Esophagus squamous epithelium (tissue), 5 donors: ENCODE measurements at regions not wholly inside any gene's neighbourhood (a gene's known extent, or its start where the extent isn't known, plus 50 kb on each side); places are given as distances from the start of the nearest gene placed in this dataset.

Source experiments
- DNase-seq: peaks from one replicate; lab custom pipeline; 2025; lab: John Stamatoyannopoulos, UW
- H3K27ac ChIP-seq, 4 donors: fragments of 200-600 bp; sonication (generic); one replicate each; pipeline ENCODE4 v1.5.1; 2016 to 2019; ENCODE audit warnings: mild to moderate bottlenecking in 1 of 4
- H3K27me3 ChIP-seq, 4 donors: fragments of 200-600 bp; sonication (generic); 1 replicate in 3 of 4; 2 replicates in 1 of 4; pipeline versions ENCODE4 v1.5.1 to v1.6.0; 2017 to 2021; ENCODE audit warnings: antibody characterized with exemption in 1 of 4
- H3K36me3 ChIP-seq, 3 donors: fragments of 200-600 bp; sonication (generic); one replicate each; pipeline ENCODE4 v1.5.1; 2016 to 2019
- H3K4me1 ChIP-seq, 3 donors: fragments of 200-600 bp; sonication (generic); one replicate each; pipeline ENCODE4 v1.5.1; 2017 to 2019
- H3K4me3 ChIP-seq, 4 donors: fragments of 200-600 bp; sonication (generic); 1 replicate in 3 of 4; 2 replicates in 1 of 4; pipeline ENCODE4 v1.5.1; 2016 to 2019; ENCODE audit warnings: mild to moderate bottlenecking in 2 of 4, moderate library complexity in 1 of 4
- H3K9me3 ChIP-seq, 3 donors: fragments of 200-600 bp; sonication (generic); one replicate each; pipeline ENCODE4 v1.5.1; 2016 to 2019
- CTCF ChIP-seq, 6 experiments: fragments of 450-650 bp in 4 of 6; fragments of 200-600 bp in 2 of 6; sonication (generic) in 2 of 6; IDR thresholded peaks; one replicate each; pipeline ENCODE4 v1.5.1; 2016 to 2019; ENCODE audit warnings: antibody characterized with exemption in 6 of 6, mild to moderate bottlenecking in 4 of 6, moderate library complexity in 4 of 6
- POLR2A ChIP-seq, 4 donors: fragments of 450-650 bp; IDR thresholded peaks; one replicate each; pipeline ENCODE4 v1.6.1; 2017; ENCODE audit warnings: antibody characterized with exemption in 4 of 4, mild to moderate bottlenecking in 4 of 4, moderate library complexity in 3 of 4
- WGBS, 2 donors: methylation state at CpG; one replicate each; pipeline ENCODE4 v1.1.5; 2018; 5-methylcytosine and 5-hydroxymethylcytosine counted together
- intact Hi-C: fragments of 100-400 bp; cut with DNase I; formaldehyde crosslinking; loops from one replicate; pipeline ENCODE4 v1.15.0; 2022
- donor health status: DM: yes; HTN: yes; CAD: no.

DNA sequence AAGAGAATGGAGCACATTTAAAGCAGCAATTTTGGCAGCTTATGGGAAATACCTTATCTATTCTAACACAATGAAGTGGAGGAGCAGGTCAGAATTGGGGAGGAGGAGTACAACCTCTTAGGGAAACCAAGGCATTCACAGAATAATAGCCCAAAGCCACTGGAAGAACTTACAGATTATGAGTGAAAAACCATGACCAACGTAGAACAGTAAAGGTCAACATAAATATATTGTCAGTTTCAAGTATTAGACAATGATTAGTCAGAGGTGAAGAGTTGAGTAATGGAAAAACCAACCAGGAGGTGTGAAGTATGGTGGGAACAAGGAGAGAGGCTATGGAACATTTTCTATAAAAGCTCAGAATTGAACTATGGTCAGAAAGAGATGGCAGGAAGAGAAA lies 304.3 kb upstream of the SP4 start:
- DNase-seq: no peak

GRCh38 chr7:21125297-21125696 lies 302.6 kb upstream of the SP4 start:
- 49 to 66% methylated on average over 6 of the region's 6 CpGs for WGBS, 2 donors
- Histone ChIP-seq H3K27ac (no peak overlapping the region), H3K9me3 (no peaks in the 10 kb centered on the region), H3K4me3 (no peak overlapping the region), H3K4me1 (peaks cover 0 to 10% (median 0%) of the 10 kb centered on the region in 3 donors), H3K27me3 (peaks cover 0 to 14% (median 0%) of the 10 kb centered on the region in 4 donors), H3K36me3 (no peaks in the 10 kb centered on the region)
- no peak for DNase-seq
- TF ChIP-seq CTCF (IDR thresholded peaks at IDR 0.05): no peak
- no peak for TF ChIP-seq POLR2A (IDR thresholded peaks at IDR 0.05)
- intact Hi-C loops: no loop called here

More for the DNA sequence above, 304.3 kb upstream of the SP4 start:
- no peaks in the 10 kb centered on the region for H3K9me3 ChIP-seq
- TF ChIP-seq POLR2A (IDR thresholded peaks at IDR 0.05) (no peak), CTCF (IDR thresholded peaks at IDR 0.05) (no peak)
- H3K4me3 ChIP-seq: no peak overlapping the region
- H3K36me3 ChIP-seq: no peaks in the 10 kb centered on the region
- peaks cover 0 to 5% (median 0%) of the 10 kb centered on the region in 3 donors for H3K4me1 ChIP-seq
- H3K27me3 ChIP-seq: no peaks in the 10 kb centered on the region
- intact Hi-C loops: no loop called here
- WGBS, 2 donors: 33 to 50% methylated on average over 1 of the region's 1 CpG
- no peak overlapping the region for H3K27ac ChIP-seq

- Histone ChIP-seq H3K9me3 (no peaks in the 10 kb centered on the region), H3K27ac (no peak overlapping the region), H3K4me3 (no peak overlapping the region), H3K27me3 (peaks cover 0 to 21% (median 0%) of the 10 kb centered on the region in 4 donors), H3K36me3 (no peaks in the 10 kb centered on the region), H3K4me1 (peaks cover 0 to 10% (median 0%) of the 10 kb centered on the region in 3 donors)
- no peak for DNase-seq
- intact Hi-C loops: no loop called here
- WGBS, 2 donors: 16 to 18% methylated on average over 7 to 8 of the region's 8 CpGs
- no peak for TF ChIP-seq CTCF (IDR thresholded peaks at IDR 0.05)
- TF ChIP-seq POLR2A (IDR thresholded peaks at IDR 0.05): no peak
Measured at GRCh38 chr7:21128062-21128817, 299.6 kb upstream of the SP4 start.

- intact Hi-C loops: no loop called here
- peaks cover 0 to 15% (median 0%) of the 10 kb centered on the region in 3 donors for H3K4me1 ChIP-seq
- no peaks in the 10 kb centered on the region for H3K36me3 ChIP-seq
- WGBS, 2 donors: 71 to 96% methylated on average over 1 of the region's 1 CpG
- no peak overlapping the region for H3K27ac ChIP-seq
- TF ChIP-seq CTCF (IDR thresholded peaks at IDR 0.05): no peak
- H3K4me3 ChIP-seq: no peak overlapping the region
- no peak for DNase-seq
- peaks cover 0 to 7% (median 0%) of the 10 kb centered on the region in 3 donors for H3K9me3 ChIP-seq
- peaks cover 0 to 21% (median 0%) of the 10 kb centered on the region in 4 donors for H3K27me3 ChIP-seq
Measured at GRCh38 chr7:21131897-21132296, 296.0 kb upstream of the SP4 start.

DNA sequence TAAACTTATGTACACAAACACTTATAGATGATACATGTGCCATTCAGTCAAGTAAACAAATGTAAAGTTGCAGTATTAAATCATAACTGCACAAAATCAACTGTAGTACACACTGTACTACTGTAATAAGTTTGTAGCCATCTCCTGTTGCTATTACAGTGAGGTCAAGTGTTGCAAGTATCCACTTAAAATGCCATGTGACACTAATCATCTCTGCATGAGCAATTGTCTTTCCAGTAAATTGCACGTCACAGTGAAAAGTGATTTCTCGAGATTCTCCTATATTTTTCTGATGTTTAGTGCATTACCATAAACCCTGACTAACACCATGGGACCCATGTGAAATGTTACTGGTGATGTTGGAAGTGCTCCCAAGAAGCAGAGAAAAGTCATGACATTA lies 293.3 kb upstream of the SP4 start:
- H3K9me3 ChIP-seq: peaks cover 0 to 7% (median 0%) of the 10 kb centered on the region in 3 donors
- H3K4me3 ChIP-seq: no peak overlapping the region
- DNase-seq: no peak
- no peak overlapping the region for H3K27ac ChIP-seq
- intact Hi-C loops: no loop called here
- peaks cover 0 to 13% (median 0%) of the 10 kb centered on the region in 4 donors for H3K27me3 ChIP-seq
- TF ChIP-seq POLR2A (IDR thresholded peaks at IDR 0.05): no peak
- no peak for TF ChIP-seq CTCF (IDR thresholded peaks at IDR 0.05)
- peaks cover 0 to 5% (median 0%) of the 10 kb centered on the region in 3 donors for H3K4me1 ChIP-seq
- 58 to 78% methylated on average over 2 of the region's 2 CpGs for WGBS, 2 donors
- H3K36me3 ChIP-seq: no peaks in the 10 kb centered on the region
